LNCAP (cell line): ENCODE measurements at regions not wholly inside any gene's neighbourhood (a gene's known extent, or its start where the extent isn't known, plus 50 kb on each side); places are given as distances from the start of the nearest gene placed in this dataset.

Experiments
- TF ChIP-seq, protein P1 (sequence below): fragments of 450-650 bp; IDR thresholded peaks from 2 replicates; pipeline ENCODE4 v1.5.1; 2017; ENCODE audit warnings: mild to moderate bottlenecking

DNA sequence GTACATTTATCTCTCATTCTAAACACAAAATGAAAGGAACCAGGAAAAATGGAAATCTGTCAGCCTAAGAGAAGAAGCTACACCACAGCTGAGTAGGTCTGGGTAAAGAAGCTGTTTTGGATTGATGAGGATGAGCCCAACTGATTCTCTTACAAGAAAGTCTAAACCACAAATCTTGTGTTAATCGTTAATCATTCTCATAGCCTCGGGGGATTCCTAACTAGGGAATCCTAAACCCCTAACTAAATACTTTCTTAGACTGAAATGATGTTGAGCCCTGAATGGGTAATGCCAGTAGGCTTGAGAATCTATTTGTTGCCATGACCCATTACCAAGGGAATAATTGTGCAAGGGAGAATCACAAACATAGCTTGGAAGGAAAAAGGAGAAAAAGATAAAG is 327.5 kb upstream of the SPRY2 start:
- TF ChIP-seq, protein P1, sequence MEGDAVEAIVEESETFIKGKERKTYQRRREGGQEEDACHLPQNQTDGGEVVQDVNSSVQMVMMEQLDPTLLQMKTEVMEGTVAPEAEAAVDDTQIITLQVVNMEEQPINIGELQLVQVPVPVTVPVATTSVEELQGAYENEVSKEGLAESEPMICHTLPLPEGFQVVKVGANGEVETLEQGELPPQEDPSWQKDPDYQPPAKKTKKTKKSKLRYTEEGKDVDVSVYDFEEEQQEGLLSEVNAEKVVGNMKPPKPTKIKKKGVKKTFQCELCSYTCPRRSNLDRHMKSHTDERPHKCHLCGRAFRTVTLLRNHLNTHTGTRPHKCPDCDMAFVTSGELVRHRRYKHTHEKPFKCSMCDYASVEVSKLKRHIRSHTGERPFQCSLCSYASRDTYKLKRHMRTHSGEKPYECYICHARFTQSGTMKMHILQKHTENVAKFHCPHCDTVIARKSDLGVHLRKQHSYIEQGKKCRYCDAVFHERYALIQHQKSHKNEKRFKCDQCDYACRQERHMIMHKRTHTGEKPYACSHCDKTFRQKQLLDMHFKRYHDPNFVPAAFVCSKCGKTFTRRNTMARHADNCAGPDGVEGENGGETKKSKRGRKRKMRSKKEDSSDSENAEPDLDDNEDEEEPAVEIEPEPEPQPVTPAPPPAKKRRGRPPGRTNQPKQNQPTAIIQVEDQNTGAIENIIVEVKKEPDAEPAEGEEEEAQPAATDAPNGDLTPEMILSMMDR, result no peak

DNA sequence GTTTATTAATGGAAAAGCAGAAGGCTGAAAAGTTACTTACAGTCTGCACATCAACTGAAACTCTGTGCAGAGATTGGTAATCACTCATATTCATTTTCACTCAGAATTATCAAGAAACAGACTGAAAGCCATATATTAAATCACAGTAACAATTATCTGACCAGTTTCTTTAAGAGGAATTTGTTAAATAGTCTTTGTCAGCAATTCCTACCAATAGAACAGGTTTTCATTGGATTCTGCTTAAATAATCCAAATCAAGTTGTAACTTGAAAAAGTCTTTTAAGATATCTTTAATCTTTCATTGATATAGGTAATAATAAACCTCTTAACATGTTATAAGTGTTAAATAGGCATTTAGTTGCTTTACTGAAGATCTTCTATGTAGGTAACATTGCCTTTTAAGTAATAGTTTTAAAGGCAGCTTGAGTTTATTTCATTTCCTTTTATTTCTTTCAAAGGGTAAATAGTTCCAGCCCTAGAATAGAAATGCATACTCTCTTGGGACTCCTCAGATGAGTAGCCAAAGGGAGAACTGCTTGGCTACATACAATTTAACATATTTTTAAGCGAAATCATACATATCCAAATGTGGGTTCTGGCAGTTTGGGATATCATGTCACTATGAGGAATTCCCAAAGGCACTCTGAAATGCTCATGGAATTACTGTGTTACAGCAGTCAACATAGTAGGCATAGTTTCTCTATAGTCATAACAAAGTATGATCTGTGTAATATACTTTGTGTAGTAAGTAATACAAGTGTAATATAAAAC is 326.0 kb upstream of the SPRY2 start:
- TF ChIP-seq, protein P1, result no peak

DNA sequence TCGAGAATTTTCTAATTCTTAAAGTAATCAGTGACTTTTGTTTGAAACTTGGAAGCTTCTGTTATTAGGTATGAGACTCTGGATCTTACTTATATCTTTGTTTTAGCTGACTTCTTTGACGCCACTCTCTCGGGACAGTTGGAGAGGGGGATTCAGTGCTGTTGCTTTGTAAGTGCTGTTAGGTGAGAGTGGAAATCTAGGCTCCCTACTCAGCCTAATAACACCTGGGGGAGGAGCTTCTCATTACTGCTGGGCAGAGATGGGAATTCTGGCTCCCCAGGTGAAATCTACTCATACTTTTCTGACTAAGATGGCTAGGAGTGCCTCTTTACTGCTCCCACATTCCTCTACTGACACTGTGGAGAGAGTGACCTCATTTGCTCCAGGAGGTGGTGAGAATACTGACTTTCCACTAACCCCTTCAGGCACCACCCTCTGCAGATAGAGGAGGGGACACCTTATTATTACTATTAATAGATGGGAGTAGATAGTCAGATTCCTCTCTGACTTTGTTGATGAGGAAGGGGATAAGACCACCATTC is 324.9 kb upstream of the SPRY2 start:
- TF ChIP-seq, protein P1, result no peak

DNA sequence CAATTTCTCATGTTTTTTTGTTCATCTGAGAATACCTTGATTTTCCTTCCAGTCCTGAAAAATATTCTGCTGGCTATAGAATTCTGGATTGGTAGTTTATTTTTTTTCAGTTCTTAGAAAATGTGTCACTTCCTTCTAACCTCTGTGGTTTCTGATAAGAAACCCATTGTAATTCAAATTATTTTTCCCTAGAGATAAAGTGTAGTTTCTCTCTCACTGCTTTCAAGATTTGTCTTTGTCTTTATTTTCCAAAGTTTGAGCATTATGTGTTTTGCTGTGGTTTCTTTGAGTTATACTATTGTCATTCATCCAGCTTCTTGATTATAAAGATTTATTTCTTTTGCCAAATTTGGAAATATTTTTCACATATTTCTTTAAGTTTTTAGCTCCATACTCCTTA is 324.0 kb upstream of the SPRY2 start:
- TF ChIP-seq, protein P1, result no peak

DNA sequence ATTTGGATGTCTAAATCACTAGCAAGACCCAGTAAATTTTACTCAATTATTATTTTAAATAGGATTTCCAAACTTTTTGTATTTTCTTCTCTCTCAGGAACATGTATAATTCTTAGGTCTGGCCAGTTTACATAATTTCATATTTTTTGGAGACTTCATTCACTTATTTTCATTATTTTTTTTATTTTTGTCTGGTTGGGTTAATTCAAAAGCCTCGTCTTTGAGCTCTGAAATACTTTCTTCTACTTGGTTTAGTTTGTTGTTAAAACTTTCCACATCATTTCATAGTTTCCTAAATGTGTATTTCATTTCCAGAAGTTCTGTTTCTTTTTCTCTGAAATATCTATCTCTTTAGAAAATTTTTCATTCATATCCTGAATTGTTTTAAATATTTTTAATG is 322.9 kb upstream of the SPRY2 start:
- TF ChIP-seq, protein P1, result no peak

DNA sequence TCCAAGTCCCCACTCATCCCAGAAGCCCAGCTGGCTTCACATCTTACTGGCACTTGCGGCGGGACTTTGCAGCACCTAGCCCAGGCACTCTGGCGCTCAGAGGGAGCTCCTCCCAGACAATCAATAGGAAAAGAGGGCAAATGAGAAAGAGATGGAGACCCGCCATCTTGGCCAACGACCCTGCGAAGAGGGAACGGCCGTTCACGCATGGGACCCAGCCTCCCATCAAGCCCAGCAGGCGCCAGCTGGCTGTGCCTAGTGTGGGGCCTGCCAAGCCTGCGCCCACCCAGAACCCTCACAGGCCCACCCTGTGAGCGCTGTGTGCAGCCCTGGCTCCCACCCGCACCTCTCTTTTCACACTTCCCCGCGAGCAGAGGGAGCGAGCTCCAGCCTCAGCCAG is 317.8 kb upstream of the SPRY2 start:
- TF ChIP-seq, protein P1, result no peak

DNA sequence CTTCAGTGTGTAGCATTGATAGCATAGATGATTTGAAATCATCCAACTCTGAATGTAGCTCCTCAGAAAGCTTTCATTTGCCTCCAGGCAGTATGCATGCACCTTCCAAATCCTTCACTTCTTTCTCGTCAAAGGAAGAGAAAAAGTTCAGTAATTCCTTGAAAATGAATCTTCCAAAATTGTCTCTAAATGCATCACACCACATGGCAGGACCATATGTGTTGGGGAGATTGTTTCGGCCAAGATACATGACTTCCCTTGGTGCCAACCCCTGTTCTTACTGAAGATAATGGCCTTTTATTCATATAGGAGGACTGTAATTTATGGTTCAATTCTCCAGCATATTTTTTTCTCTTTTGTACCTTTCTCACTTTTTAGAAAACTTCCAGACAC is 315.6 kb upstream of the SPRY2 start:
- TF ChIP-seq, protein P1, result no peak
